ENCODE measurements at regions not wholly inside any gene's neighbourhood (a gene's known extent, or its start where the extent isn't known, plus 50 kb on each side); places are given as distances from the start of the nearest gene placed in this dataset.

DNA sequence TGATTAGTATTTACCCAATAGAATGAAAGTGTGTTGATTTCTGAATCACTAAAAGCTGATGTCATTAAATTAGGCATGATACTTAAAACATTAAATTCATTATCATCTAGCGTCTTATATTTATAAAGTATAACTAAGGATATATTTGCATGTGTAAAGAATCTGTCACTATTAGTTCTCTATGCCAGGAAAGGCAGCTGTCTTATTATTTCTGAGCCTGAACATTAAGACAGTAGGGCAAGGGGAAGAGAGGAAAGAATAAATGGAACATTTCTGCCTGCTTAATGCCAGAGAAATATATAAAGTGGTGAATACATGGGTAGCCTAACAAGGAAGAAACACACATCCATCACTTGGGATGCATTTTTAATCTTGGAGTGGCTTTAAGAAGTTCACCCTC lies 965.1 kb upstream of the TMEM132C start:
- no peak overlapping the region for H3K4me3 ChIP-seq
- H3F3A ChIP-seq (replicated peaks; ENCODE audit: low read depth), result no peaks in the 10 kb centered on the region
- DNase-seq (ENCODE audit: low spot score) (no peak), ATAC-seq (no peak)
- Mint-ChIP-seq H3K4me1 (no peaks in the 10 kb centered on the region), H3K27ac (no peak overlapping the region), H3K36me3 (ENCODE audit: low read depth) (peaks cover 35% of the 10 kb centered on the region), H3K4me3 (no peak overlapping the region), H3K9me3 (peaks cover 99% of the 10 kb centered on the region), H3K27me3 (ENCODE audit: insufficient read depth, low read depth, poor library complexity) (peaks cover 2% of the 10 kb centered on the region)
- no peaks in the 10 kb centered on the region for H3K79me2 ChIP-seq (replicated peaks; ENCODE audit: insufficient read depth)
- H2AFZ ChIP-seq, result no peak overlapping the region
- TF ChIP-seq EZH2phosphoT487 (IDR thresholded peaks at IDR 0.05; ENCODE audit: unreplicated experiment) (no peak), NANOG (IDR thresholded peaks at IDR 0.05; ENCODE audit: borderline replicate concordance) (no peak), STAT1 (IDR thresholded peaks at IDR 0.05; ENCODE audit: unreplicated experiment) (no peak), POLR2AphosphoS5 (IDR thresholded peaks at IDR 0.05; ENCODE audit: low read depth) (no peak), CREB1 (CRISPR knock-in tag; IDR thresholded peaks at IDR 0.05; ENCODE audit: low read depth) (no peak), ZNF331 (CRISPR knock-in tag; IDR thresholded peaks at IDR 0.05; ENCODE audit: low read depth) (no peak), JUNB (IDR thresholded peaks at IDR 0.05; ENCODE audit: unreplicated experiment) (no peak), EZH2 (IDR thresholded peaks at IDR 0.05; ENCODE audit: low read depth, unreplicated experiment) (no peak)
- TF ChIP-seq, protein P1, sequence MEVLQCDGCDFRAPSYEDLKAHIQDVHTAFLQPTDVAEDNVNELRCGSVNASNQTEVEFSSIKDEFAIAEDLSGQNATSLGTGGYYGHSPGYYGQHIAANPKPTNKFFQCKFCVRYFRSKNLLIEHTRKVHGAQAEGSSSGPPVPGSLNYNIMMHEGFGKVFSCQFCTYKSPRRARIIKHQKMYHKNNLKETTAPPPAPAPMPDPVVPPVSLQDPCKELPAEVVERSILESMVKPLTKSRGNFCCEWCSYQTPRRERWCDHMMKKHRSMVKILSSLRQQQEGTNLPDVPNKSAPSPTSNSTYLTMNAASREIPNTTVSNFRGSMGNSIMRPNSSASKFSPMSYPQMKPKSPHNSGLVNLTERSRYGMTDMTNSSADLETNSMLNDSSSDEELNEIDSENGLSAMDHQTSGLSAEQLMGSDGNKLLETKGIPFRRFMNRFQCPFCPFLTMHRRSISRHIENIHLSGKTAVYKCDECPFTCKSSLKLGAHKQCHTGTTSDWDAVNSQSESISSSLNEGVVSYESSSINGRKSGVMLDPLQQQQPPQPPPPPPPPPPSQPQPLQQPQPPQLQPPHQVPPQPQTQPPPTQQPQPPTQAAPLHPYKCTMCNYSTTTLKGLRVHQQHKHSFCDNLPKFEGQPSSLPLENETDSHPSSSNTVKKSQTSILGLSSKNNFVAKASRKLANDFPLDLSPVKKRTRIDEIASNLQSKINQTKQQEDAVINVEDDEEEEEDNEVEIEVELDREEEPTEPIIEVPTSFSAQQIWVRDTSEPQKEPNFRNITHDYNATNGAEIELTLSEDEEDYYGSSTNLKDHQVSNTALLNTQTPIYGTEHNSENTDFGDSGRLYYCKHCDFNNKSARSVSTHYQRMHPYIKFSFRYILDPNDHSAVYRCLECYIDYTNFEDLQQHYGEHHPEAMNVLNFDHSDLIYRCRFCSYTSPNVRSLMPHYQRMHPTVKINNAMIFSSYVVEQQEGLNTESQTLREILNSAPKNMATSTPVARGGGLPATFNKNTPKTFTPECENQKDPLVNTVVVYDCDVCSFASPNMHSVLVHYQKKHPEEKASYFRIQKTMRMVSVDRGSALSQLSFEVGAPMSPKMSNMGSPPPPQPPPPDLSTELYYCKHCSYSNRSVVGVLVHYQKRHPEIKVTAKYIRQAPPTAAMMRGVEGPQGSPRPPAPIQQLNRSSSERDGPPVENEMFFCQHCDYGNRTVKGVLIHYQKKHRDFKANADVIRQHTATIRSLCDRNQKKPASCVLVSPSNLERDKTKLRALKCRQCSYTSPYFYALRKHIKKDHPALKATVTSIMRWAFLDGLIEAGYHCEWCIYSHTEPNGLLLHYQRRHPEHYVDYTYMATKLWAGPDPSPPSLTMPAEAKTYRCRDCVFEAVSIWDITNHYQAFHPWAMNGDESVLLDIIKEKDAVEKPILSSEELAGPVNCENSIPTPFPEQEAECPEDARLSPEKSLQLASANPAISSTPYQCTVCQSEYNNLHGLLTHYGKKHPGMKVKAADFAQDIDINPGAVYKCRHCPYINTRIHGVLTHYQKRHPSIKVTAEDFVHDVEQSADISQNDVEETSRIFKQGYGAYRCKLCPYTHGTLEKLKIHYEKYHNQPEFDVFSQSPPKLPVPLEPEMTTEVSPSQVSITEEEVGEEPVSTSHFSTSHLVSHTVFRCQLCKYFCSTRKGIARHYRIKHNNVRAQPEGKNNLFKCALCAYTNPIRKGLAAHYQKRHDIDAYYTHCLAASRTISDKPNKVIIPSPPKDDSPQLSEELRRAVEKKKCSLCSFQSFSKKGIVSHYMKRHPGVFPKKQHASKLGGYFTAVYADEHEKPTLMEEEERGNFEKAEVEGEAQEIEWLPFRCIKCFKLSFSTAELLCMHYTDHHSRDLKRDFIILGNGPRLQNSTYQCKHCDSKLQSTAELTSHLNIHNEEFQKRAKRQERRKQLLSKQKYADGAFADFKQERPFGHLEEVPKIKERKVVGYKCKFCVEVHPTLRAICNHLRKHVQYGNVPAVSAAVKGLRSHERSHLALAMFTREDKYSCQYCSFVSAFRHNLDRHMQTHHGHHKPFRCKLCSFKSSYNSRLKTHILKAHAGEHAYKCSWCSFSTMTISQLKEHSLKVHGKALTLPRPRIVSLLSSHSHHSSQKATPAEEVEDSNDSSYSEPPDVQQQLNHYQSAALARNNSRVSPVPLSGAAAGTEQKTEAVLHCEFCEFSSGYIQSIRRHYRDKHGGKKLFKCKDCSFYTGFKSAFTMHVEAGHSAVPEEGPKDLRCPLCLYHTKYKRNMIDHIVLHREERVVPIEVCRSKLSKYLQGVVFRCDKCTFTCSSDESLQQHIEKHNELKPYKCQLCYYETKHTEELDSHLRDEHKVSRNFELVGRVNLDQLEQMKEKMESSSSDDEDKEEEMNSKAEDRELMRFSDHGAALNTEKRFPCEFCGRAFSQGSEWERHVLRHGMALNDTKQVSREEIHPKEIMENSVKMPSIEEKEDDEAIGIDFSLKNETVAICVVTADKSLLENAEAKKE (CRISPR knock-in tag; IDR thresholded peaks at IDR 0.05), result no peak
- TF ChIP-seq, protein P2, sequence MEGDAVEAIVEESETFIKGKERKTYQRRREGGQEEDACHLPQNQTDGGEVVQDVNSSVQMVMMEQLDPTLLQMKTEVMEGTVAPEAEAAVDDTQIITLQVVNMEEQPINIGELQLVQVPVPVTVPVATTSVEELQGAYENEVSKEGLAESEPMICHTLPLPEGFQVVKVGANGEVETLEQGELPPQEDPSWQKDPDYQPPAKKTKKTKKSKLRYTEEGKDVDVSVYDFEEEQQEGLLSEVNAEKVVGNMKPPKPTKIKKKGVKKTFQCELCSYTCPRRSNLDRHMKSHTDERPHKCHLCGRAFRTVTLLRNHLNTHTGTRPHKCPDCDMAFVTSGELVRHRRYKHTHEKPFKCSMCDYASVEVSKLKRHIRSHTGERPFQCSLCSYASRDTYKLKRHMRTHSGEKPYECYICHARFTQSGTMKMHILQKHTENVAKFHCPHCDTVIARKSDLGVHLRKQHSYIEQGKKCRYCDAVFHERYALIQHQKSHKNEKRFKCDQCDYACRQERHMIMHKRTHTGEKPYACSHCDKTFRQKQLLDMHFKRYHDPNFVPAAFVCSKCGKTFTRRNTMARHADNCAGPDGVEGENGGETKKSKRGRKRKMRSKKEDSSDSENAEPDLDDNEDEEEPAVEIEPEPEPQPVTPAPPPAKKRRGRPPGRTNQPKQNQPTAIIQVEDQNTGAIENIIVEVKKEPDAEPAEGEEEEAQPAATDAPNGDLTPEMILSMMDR (conservative IDR thresholded peaks at IDR 0.05; ENCODE audit: low read depth in 2 of 2), result no peak
- TF ChIP-seq, protein P3, sequence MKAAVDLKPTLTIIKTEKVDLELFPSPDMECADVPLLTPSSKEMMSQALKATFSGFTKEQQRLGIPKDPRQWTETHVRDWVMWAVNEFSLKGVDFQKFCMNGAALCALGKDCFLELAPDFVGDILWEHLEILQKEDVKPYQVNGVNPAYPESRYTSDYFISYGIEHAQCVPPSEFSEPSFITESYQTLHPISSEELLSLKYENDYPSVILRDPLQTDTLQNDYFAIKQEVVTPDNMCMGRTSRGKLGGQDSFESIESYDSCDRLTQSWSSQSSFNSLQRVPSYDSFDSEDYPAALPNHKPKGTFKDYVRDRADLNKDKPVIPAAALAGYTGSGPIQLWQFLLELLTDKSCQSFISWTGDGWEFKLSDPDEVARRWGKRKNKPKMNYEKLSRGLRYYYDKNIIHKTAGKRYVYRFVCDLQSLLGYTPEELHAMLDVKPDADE (IDR thresholded peaks at IDR 0.05), result no peak
- no peak overlapping the region for H3K27ac ChIP-seq (ENCODE audit: low read depth)
- H3K4me1 ChIP-seq (ENCODE audit: insufficient read depth), result no peaks in the 10 kb centered on the region
- H3K9me2 ChIP-seq (ENCODE audit: insufficient read depth), result no peaks in the 10 kb centered on the region
- no peaks in the 10 kb centered on the region for H4K20me1 ChIP-seq (replicated peaks; ENCODE audit: insufficient read depth)
- no peaks in the 10 kb centered on the region for H3K36me3 ChIP-seq (ENCODE audit: insufficient read depth)
- H3K27me3 ChIP-seq (ENCODE audit: insufficient read depth), result no peaks in the 10 kb centered on the region
- no peak overlapping the region for H3K4me2 ChIP-seq
